ENCODE measurements at regions not wholly inside any gene's neighbourhood (a gene's known extent, or its start where the extent isn't known, plus 50 kb on each side); places are given as distances from the start of the nearest gene placed in this dataset.

GRCh38 chr4:106869551-106869950, 166.6 kb downstream of the DKK2 start:
- TF ChIP-seq GATA3 (IDR thresholded peaks at IDR 0.05; ENCODE audit: low read depth, low read length) (no peak), GATA2 (IDR thresholded peaks at IDR 0.05; ENCODE audit: low read depth, low read length) (no peak)

- TF ChIP-seq GATA3 (IDR thresholded peaks at IDR 0.05; ENCODE audit: low read depth, low read length) (no peak), GATA2 (IDR thresholded peaks at IDR 0.05; ENCODE audit: low read depth, low read length) (no peak)
Measured at GRCh38 chr4:106868381-106869035, 167.6 kb downstream of the DKK2 start.

- TF ChIP-seq GATA2 (IDR thresholded peaks at IDR 0.05; ENCODE audit: low read depth, low read length) (no peak), GATA3 (IDR thresholded peaks at IDR 0.05; ENCODE audit: low read depth, low read length) (no peak)
Measured at GRCh38 chr4:106864231-106864630, 171.9 kb downstream of the DKK2 start.

GRCh38 chr4:106854569-106855351, 181.4 kb downstream of the DKK2 start:
- TF ChIP-seq GATA2 (IDR thresholded peaks at IDR 0.05; ENCODE audit: low read depth, low read length), result no peak
- no peak for TF ChIP-seq GATA3 (IDR thresholded peaks at IDR 0.05; ENCODE audit: low read depth, low read length)

GRCh38 chr4:106852426-106852825, 183.7 kb downstream of the DKK2 start:
- TF ChIP-seq GATA3 (IDR thresholded peaks at IDR 0.05; ENCODE audit: low read depth, low read length), result no peak
- TF ChIP-seq GATA2 (IDR thresholded peaks at IDR 0.05; ENCODE audit: low read depth, low read length), result no peak

- TF ChIP-seq GATA3 (IDR thresholded peaks at IDR 0.05; ENCODE audit: low read depth, low read length) (no peak), GATA2 (IDR thresholded peaks at IDR 0.05; ENCODE audit: low read depth, low read length) (no peak)
Measured at GRCh38 chr4:106851726-106852125, 184.4 kb downstream of the DKK2 start.

- no peak for TF ChIP-seq GATA3 (IDR thresholded peaks at IDR 0.05; ENCODE audit: low read depth, low read length)
- TF ChIP-seq GATA2 (IDR thresholded peaks at IDR 0.05; ENCODE audit: low read depth, low read length), result no peak
Measured at GRCh38 chr4:106850691-106851090, 185.4 kb downstream of the DKK2 start.

- TF ChIP-seq GATA3 (IDR thresholded peaks at IDR 0.05; ENCODE audit: low read depth, low read length) (no peak), GATA2 (IDR thresholded peaks at IDR 0.05; ENCODE audit: low read depth, low read length) (no peak)
Measured at GRCh38 chr4:106835919-106836318, 200.2 kb downstream of the DKK2 start.

- no peak for TF ChIP-seq GATA2 (IDR thresholded peaks at IDR 0.05; ENCODE audit: low read depth, low read length)
- no peak for TF ChIP-seq GATA3 (IDR thresholded peaks at IDR 0.05; ENCODE audit: low read depth, low read length)
Measured at GRCh38 chr4:106830879-106831278, 205.2 kb downstream of the DKK2 start.

GRCh38 chr4:106818764-106819163, 217.3 kb downstream of the DKK2 start:
- TF ChIP-seq GATA2 (IDR thresholded peaks at IDR 0.05; ENCODE audit: low read depth, low read length), result no peak
- TF ChIP-seq GATA3 (IDR thresholded peaks at IDR 0.05; ENCODE audit: low read depth, low read length), result no peak

GRCh38 chr4:106816496-106816895, 219.6 kb downstream of the DKK2 start:
- TF ChIP-seq GATA2 (IDR thresholded peaks at IDR 0.05; ENCODE audit: low read depth, low read length) (no peak), GATA3 (IDR thresholded peaks at IDR 0.05; ENCODE audit: low read depth, low read length) (no peak)

- TF ChIP-seq GATA3 (IDR thresholded peaks at IDR 0.05; ENCODE audit: low read depth, low read length) (no peak), GATA2 (IDR thresholded peaks at IDR 0.05; ENCODE audit: low read depth, low read length) (no peak)
Measured at GRCh38 chr4:106810122-106810521, 226.0 kb downstream of the DKK2 start.

GRCh38 chr4:106809076-106809475, 227.0 kb downstream of the DKK2 start:
- TF ChIP-seq GATA2 (IDR thresholded peaks at IDR 0.05; ENCODE audit: low read depth, low read length), result no peak
- no peak for TF ChIP-seq GATA3 (IDR thresholded peaks at IDR 0.05; ENCODE audit: low read depth, low read length)

GRCh38 chr4:106806158-106806797, 229.8 kb downstream of the DKK2 start:
- TF ChIP-seq GATA3 (IDR thresholded peaks at IDR 0.05; ENCODE audit: low read depth, low read length), result no peak
- no peak for TF ChIP-seq GATA2 (IDR thresholded peaks at IDR 0.05; ENCODE audit: low read depth, low read length)

GRCh38 chr4:106803083-106803482, 233.0 kb downstream of the DKK2 start:
- TF ChIP-seq GATA3 (IDR thresholded peaks at IDR 0.05; ENCODE audit: low read depth, low read length) (no peak), GATA2 (IDR thresholded peaks at IDR 0.05; ENCODE audit: low read depth, low read length) (no peak)

Measured in SH-SY5Y (cell line).